PC-3 (cell line): ENCODE measurements at regions not wholly inside any gene's neighbourhood (a gene's known extent, or its start where the extent isn't known, plus 50 kb on each side); places are given as distances from the start of the nearest gene placed in this dataset.
"Not testable (repeated sequence)": the region's sequence is repeated elsewhere in the genome, so short reads cannot be mapped to it uniquely, and the experiment has no call there.

ENCODE experiments used
- CTCF ChIP-seq: fragments of 300-600 bp; sonication (generic); conservative IDR thresholded peaks from 2 replicates; pipeline ENCODE4 v1.5.1; 2017; ENCODE audit warnings: antibody characterized with exemption, low read depth, mild to moderate bottlenecking, low read length
- EZH2phosphoT487 ChIP-seq: fragments of 300-600 bp; sonication (generic); IDR thresholded peaks from 2 replicates; pipeline ENCODE4 v1.6.1; 2018; ENCODE audit warnings: mild to moderate bottlenecking, antibody characterized with exemption, low read length, borderline replicate concordance

GRCh38 chr3:34679055-34679454 lies 880.6 kb downstream of the PDCD6IP start:
- not testable (repeated sequence) for TF ChIP-seq CTCF, EZH2phosphoT487
